ENCODE measurements at regions not wholly inside any gene's neighbourhood (a gene's known extent, or its start where the extent isn't known, plus 50 kb on each side); places are given as distances from the start of the nearest gene placed in this dataset.
A peak's percentile ranks its signal among the peaks of the same experiment; 100 is the strongest.

GRCh38 chr15:85997618-85998017 lies 82.1 kb upstream of the AGBL1 start:
- no peak for TF ChIP-seq CTCF (conservative IDR thresholded peaks at IDR 0.05; ENCODE audit: low read length)
- no peak for DNase-seq (ENCODE audit: low read depth)
- no peak overlapping the region for H3K4me3 ChIP-seq (ENCODE audit: low read length)

- TF ChIP-seq CTCF (conservative IDR thresholded peaks at IDR 0.05; ENCODE audit: low read length): no peak
- no peak overlapping the region for H3K4me3 ChIP-seq (ENCODE audit: low read length)
- DNase-seq (ENCODE audit: low read depth): no peak
Observed at GRCh38 chr15:85999658-86000057, 80.0 kb upstream of the AGBL1 start.

- peak; percentile 1 for DNase-seq (ENCODE audit: low read depth)
- no peak for TF ChIP-seq CTCF (conservative IDR thresholded peaks at IDR 0.05; ENCODE audit: low read length)
- no peak overlapping the region for H3K4me3 ChIP-seq (ENCODE audit: low read length)
Observed at GRCh38 chr15:86001200-86001599, 78.5 kb upstream of the AGBL1 start.

GRCh38 chr15:86002444-86002843 lies 77.2 kb upstream of the AGBL1 start:
- H3K4me3 ChIP-seq (ENCODE audit: low read length): no peak overlapping the region
- no peak for DNase-seq (ENCODE audit: low read depth)
- no peak for TF ChIP-seq CTCF (conservative IDR thresholded peaks at IDR 0.05; ENCODE audit: low read length)

GRCh38 chr15:86004061-86004460 lies 75.6 kb upstream of the AGBL1 start:
- no peak overlapping the region for H3K4me3 ChIP-seq (ENCODE audit: low read length)
- no peak for DNase-seq (ENCODE audit: low read depth)
- no peak for TF ChIP-seq CTCF (conservative IDR thresholded peaks at IDR 0.05; ENCODE audit: low read length)

GRCh38 chr15:86006546-86006945 lies 73.1 kb upstream of the AGBL1 start:
- DNase-seq (ENCODE audit: low read depth): no peak
- no peak for TF ChIP-seq CTCF (conservative IDR thresholded peaks at IDR 0.05; ENCODE audit: low read length)

GRCh38 chr15:86009727-86010126 lies 69.9 kb upstream of the AGBL1 start:
- DNase-seq (ENCODE audit: low read depth): no peak
- no peak for TF ChIP-seq CTCF (conservative IDR thresholded peaks at IDR 0.05; ENCODE audit: low read length)
- H3K4me3 ChIP-seq (ENCODE audit: low read length): no peak overlapping the region

More at GRCh38 chr15:86006546-86006945, 73.1 kb upstream of the AGBL1 start:
- H3K4me3 ChIP-seq (ENCODE audit: low read length): no peak overlapping the region
